Nephron progenitor cell (in vitro differentiated cells): ENCODE measurements at regions not wholly inside any gene's neighbourhood (a gene's known extent, or its start where the extent isn't known, plus 50 kb on each side); places are given as distances from the start of the nearest gene placed in this dataset.

Source experiments
- DNase-seq: peaks from one replicate; pipeline ENCODE4 v3.0.0; 2021
- H3K27ac Mint-ChIP-seq: 2 replicates; pipeline ENCODE4 v1.8.0; 2021; ENCODE audit warnings: mild to moderate bottlenecking, moderate library complexity, mixed read lengths
- H3K27me3 Mint-ChIP-seq: 2 replicates; pipeline ENCODE4 v1.8.0; 2021; ENCODE audit warnings: mild to moderate bottlenecking, low read depth, mixed read lengths; ENCODE audit not compliant: poor library complexity
- H3K36me3 Mint-ChIP-seq: 2 replicates; pipeline ENCODE4 v1.8.0; 2021; ENCODE audit warnings: low read depth, mixed read lengths
- H3K4me1 Mint-ChIP-seq: 2 replicates; pipeline ENCODE4 v1.8.0; 2021; ENCODE audit warnings: mixed read lengths
- H3K4me3 Mint-ChIP-seq: 2 replicates; pipeline ENCODE4 v1.8.0; 2021; ENCODE audit warnings: mild to moderate bottlenecking, moderate library complexity, mixed read lengths
- H3K9me3 Mint-ChIP-seq: 2 replicates; pipeline ENCODE4 v1.8.0; 2021; ENCODE audit warnings: mild to moderate bottlenecking, moderate library complexity, mixed read lengths
- CTCF ChIP-seq: fragments of 200-600 bp; sonication (generic); IDR thresholded peaks from 2 replicates; pipeline ENCODE4 v1.5.0; 2021; ENCODE audit warnings: antibody characterized with exemption

GRCh38 chr17:56074361-56074890 is 78.8 kb upstream of the ANKFN1 start:
- DNase-seq = no peak
- no peak for TF ChIP-seq CTCF
- H3K9me3 Mint-ChIP-seq = peaks cover 14% of the 10 kb centered on the region
- H3K36me3 Mint-ChIP-seq = no peaks in the 10 kb centered on the region
- H3K4me1 Mint-ChIP-seq = no peaks in the 10 kb centered on the region
- H3K27ac Mint-ChIP-seq = no peak overlapping the region
- H3K27me3 Mint-ChIP-seq = peaks cover 5% of the 10 kb centered on the region
- no peak overlapping the region for H3K4me3 Mint-ChIP-seq

GRCh38 chr17:56076980-56077379 is 76.3 kb upstream of the ANKFN1 start:
- H3K27me3 Mint-ChIP-seq = peaks cover 2% of the 10 kb centered on the region
- H3K4me1 Mint-ChIP-seq = no peaks in the 10 kb centered on the region
- H3K9me3 Mint-ChIP-seq = peaks cover 14% of the 10 kb centered on the region
- H3K27ac Mint-ChIP-seq = no peak overlapping the region
- no peak overlapping the region for H3K4me3 Mint-ChIP-seq
- no peak for DNase-seq
- TF ChIP-seq CTCF = no peak
- H3K36me3 Mint-ChIP-seq = no peaks in the 10 kb centered on the region

GRCh38 chr17:56083475-56083874 is 69.8 kb upstream of the ANKFN1 start:
- Mint-ChIP-seq H3K27ac (no peak overlapping the region), H3K9me3 (peaks cover under 1% of the 10 kb centered on the region), H3K27me3 (peaks cover 2% of the 10 kb centered on the region), H3K4me3 (no peak overlapping the region), H3K4me1 (no peaks in the 10 kb centered on the region), H3K36me3 (no peaks in the 10 kb centered on the region)
- no peak for DNase-seq
- TF ChIP-seq CTCF = no peak

GRCh38 chr17:56085576-56086267 is 67.6 kb upstream of the ANKFN1 start:
- Mint-ChIP-seq H3K27me3 (peaks cover 2% of the 10 kb centered on the region), H3K4me1 (no peaks in the 10 kb centered on the region), H3K36me3 (no peaks in the 10 kb centered on the region), H3K9me3 (no peaks in the 10 kb centered on the region), H3K4me3 (no peak overlapping the region), H3K27ac (no peak overlapping the region)
- TF ChIP-seq CTCF = no peak
- no peak for DNase-seq

GRCh38 chr17:56087199-56087598 is 66.1 kb upstream of the ANKFN1 start:
- no peak overlapping the region for H3K4me3 Mint-ChIP-seq
- no peak for TF ChIP-seq CTCF
- no peaks in the 10 kb centered on the region for H3K36me3 Mint-ChIP-seq
- H3K4me1 Mint-ChIP-seq = no peaks in the 10 kb centered on the region
- H3K27ac Mint-ChIP-seq = no peak overlapping the region
- no peak for DNase-seq
- peaks cover 2% of the 10 kb centered on the region for H3K27me3 Mint-ChIP-seq
- H3K9me3 Mint-ChIP-seq = no peaks in the 10 kb centered on the region
